C4-2B (cell line): ENCODE measurements at regions not wholly inside any gene's neighbourhood (a gene's known extent, or its start where the extent isn't known, plus 50 kb on each side); places are given as distances from the start of the nearest gene placed in this dataset.
"Not testable (repeated sequence)": the region's sequence is repeated elsewhere in the genome, so short reads cannot be mapped to it uniquely, and the experiment has no call there.

Experiments used
- H3K27ac ChIP-seq: fragments of 450-650 bp; 2 replicates; pipeline ENCODE4 v1.5.1; 2017
- ZFX ChIP-seq: fragments of 450-650 bp; IDR thresholded peaks from 2 replicates; pipeline ENCODE4 v1.6.1; 2017
- TF ChIP-seq, protein P1 (sequence below): fragments of 450-650 bp; conservative IDR thresholded peaks from 2 replicates; pipeline ENCODE4 v1.5.1; 2017; ENCODE audit warnings: mild to moderate bottlenecking

DNA sequence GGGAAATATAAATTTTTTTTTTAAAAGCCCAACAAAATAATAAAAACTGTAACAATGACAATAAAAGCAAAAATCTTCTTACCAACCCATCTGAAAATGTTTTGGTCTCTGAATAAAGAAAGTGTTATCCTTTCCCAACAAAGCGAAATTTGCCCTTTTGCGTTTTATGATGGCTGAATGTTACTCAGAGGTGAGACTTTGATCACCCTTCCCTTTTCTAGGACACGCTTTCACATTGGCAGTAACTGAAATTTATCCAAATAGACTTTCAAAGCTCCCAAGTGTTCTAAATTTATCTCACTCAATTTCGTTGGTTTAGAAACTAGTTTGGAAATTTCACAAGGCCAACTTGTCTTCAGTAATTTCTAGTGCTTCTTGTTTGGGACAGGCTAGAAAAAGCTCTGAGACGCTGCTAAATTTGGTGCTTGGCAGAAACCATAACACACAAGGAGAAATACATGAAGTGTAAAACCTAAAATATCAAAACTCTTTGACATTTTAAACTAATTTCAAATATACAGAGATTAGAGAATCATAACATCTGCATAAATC, 354.5 kb upstream of the CITED2 start:
- no peak overlapping the region for H3K27ac ChIP-seq
- no peak for TF ChIP-seq ZFX
- TF ChIP-seq, protein P1, sequence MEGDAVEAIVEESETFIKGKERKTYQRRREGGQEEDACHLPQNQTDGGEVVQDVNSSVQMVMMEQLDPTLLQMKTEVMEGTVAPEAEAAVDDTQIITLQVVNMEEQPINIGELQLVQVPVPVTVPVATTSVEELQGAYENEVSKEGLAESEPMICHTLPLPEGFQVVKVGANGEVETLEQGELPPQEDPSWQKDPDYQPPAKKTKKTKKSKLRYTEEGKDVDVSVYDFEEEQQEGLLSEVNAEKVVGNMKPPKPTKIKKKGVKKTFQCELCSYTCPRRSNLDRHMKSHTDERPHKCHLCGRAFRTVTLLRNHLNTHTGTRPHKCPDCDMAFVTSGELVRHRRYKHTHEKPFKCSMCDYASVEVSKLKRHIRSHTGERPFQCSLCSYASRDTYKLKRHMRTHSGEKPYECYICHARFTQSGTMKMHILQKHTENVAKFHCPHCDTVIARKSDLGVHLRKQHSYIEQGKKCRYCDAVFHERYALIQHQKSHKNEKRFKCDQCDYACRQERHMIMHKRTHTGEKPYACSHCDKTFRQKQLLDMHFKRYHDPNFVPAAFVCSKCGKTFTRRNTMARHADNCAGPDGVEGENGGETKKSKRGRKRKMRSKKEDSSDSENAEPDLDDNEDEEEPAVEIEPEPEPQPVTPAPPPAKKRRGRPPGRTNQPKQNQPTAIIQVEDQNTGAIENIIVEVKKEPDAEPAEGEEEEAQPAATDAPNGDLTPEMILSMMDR: no peak

DNA sequence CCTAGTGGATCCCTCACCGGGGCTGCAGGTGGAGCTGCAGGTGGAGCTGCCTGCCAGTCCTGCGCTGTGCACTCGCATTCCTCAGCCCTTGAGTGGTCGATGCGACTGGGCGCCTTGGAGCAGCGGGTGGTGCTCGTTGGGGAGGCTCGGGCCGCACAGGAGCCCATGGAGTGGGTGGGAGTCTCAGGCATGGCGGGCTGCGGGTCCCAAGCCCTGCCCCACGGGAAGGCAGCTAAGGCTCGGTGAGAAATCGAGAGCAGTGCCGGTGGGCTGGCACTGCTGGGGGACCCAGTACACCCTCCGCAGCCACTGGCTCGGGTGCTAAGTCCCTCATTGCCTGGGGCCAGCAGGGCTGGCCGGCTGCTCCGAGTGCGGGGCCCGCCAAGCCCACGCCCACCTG, 351.8 kb upstream of the CITED2 start:
- not testable (repeated sequence) for H3K27ac ChIP-seq

DNA sequence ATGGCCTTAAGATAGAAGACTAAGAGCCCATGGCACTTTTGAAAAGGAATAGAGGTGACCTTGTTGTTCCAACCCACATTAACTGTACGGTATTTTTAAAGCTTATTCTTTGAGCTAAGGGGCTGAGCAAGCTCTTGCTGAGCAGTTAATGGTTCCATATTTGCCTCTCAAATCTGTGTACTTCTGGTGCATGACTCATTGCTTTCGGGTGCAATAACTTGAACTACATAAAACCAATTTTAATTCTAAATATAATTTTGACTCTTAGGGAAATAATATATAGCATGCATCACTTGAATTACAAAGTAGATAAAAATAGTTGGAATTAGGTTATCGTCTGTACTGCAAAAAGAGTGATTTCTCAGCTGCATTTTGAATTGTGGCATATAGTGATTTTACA, 348.1 kb upstream of the CITED2 start:
- H3K27ac ChIP-seq: no peak overlapping the region
- no peak for TF ChIP-seq ZFX
- TF ChIP-seq, protein P1: no peak

DNA sequence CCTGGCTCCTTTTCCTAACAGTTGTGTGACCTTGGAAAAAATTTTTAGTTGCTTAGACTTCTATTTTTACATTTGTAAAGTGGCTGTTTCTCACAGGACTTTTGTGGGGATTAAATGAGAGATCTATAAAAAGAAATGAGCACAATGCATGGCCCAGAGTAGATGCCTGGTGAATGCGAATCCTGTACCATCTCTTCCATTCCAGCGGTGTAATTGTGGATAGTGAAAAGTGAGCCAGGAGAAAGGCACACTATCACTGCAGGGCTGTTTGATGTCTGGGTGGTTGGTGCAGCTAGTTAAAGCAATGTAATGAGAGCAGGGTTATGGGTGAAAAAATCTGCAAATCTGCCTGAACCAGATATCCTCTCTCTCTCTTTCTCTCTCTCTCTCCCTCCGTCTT, 347.5 kb upstream of the CITED2 start:
- H3K27ac ChIP-seq: no peak overlapping the region
- TF ChIP-seq ZFX: no peak
- TF ChIP-seq, protein P1: no peak

DNA sequence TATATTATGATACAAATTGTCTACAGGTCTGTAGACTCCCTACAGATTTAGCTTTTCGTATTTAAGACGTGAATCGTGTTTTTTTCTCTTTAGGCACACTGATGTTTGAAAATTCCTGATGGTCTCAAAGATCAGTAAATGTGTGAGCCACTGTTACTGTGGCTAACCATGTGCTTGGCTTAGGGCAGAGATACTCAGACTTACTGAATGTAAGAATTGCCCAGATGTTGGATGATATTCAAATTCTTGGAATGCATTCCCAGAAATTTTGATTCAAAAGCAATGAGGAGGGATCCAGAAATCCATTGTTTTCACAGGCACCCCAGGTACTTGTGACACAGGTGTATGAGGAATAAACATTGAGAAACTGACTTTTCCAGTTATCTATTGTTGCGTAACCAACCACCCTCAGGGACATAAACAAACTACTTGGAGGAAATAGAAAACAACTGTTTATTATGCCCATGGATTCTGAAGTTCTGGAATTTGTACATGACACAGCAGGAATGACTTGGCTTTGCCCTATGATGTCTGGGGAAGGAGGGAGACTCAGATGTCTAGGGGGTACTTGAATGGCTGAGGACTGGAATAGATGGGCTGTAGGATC, 339.6 kb upstream of the CITED2 start:
- H3K27ac ChIP-seq: no peak overlapping the region
- TF ChIP-seq, protein P1: no peak
- TF ChIP-seq ZFX: no peak

DNA sequence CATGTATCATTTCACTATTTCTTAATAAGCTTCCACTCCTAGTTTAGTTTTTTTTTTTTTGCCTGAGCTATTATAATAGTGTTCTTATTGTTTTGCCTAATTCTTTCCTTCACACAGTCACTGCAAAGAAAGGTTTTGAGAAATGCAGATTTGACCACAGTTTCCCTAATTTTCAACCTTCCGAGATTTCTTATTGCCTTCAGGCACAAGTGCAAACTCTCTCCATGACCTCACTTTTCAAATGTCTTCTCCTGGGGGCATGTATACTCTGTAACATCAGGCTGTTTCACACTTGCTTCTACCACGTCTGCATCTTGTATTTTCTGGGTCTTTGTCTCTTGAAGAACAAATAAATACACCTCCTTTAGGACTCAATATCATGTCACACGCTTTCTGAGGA, 339.0 kb upstream of the CITED2 start:
- no peak overlapping the region for H3K27ac ChIP-seq

DNA sequence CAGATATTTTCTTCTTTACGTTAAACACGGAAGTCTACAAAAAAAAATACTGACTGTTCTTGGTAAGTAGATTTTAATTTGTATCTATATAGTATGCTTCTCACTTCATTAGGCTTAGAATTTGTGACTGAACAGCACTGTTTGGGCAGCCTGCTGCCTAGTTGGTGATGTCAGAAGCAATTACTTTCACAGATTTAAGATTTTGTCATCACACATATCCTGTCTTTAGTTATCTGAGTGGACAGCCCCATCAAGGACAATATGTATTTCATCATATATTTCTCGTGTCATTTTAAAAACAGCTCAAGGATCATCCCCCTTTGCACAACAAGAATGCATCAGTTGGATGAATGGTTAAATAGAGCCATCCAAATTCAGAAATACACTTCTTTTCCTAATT, 338.4 kb upstream of the CITED2 start:
- H3K27ac ChIP-seq: no peak overlapping the region
- no peak for TF ChIP-seq ZFX
- TF ChIP-seq, protein P1: no peak

More for the DNA sequence above, 339.0 kb upstream of the CITED2 start:
- TF ChIP-seq ZFX: no peak
- TF ChIP-seq, protein P1: no peak
